Tibial artery (tissue), 4 donors: ENCODE measurements at regions not wholly inside any gene's neighbourhood (a gene's known extent, or its start where the extent isn't known, plus 50 kb on each side); places are given as distances from the start of the nearest gene placed in this dataset.

Experiments used
- DNase-seq, 2 donors: peaks; one replicate each; pipeline ENCODE4 v3.0.0-alpha.2; 2019
- H3K27ac ChIP-seq, 2 donors: fragments of 200-600 bp; sonication (generic) in 1 of 2; 1 replicate in 1 of 2; 2 replicates in 1 of 2; pipeline ENCODE4 v1.5.1; 2018 to 2019; ENCODE audit warnings: mild to moderate bottlenecking in 1 of 2
- H3K27me3 ChIP-seq, 2 donors: fragments of 200-600 bp; sonication (generic) in 1 of 2; one replicate each; pipeline versions ENCODE4 v1.5.1 to v1.6.0; 2016 to 2019
- H3K36me3 ChIP-seq, 3 donors: fragments of 200-600 bp; sonication (generic) in 2 of 3; one replicate each; pipeline ENCODE4 v1.5.1; 2016 to 2019; ENCODE audit warnings: mild to moderate bottlenecking in 2 of 3
- H3K4me1 ChIP-seq, 4 donors: fragments of 200-600 bp; sonication (generic) in 2 of 4; 1 replicate in 3 of 4; 2 replicates in 1 of 4; pipeline ENCODE4 v1.5.1; 2016 to 2019
- H3K4me3 ChIP-seq, 2 donors: fragments of 200-600 bp; sonication (generic) in 1 of 2; 1 replicate in 1 of 2; 2 replicates in 1 of 2; pipeline ENCODE4 v1.5.1; 2018 to 2019; ENCODE audit warnings: mild to moderate bottlenecking in 2 of 2
- H3K9me3 ChIP-seq, 3 donors: fragments of 200-600 bp; sonication (generic) in 1 of 3; one replicate each; pipeline ENCODE4 v1.5.1; 2016 to 2019
- CTCF ChIP-seq, 2 experiments: fragments of 200-600 bp in 1 of 2; fragments of 450-650 bp in 1 of 2; IDR thresholded peaks; one replicate each; pipeline ENCODE4 v1.5.1; 2017 to 2019; ENCODE audit warnings: antibody characterized with exemption in 2 of 2, mild to moderate bottlenecking in 1 of 2, moderate library complexity in 1 of 2
- intact Hi-C: fragments of 100-400 bp; cut with DNase I; formaldehyde crosslinking; loops from one replicate; pipeline ENCODE4 v1.15.0; 2023; ENCODE audit warnings: low total_unique reads

- intact Hi-C loops = no loop called here
- TF ChIP-seq CTCF (IDR thresholded peaks at IDR 0.05) = no peak
- DNase-seq = no peak
- Histone ChIP-seq H3K9me3 (no peaks in the 10 kb centered on the region), H3K27me3 (no peaks in the 10 kb centered on the region), H3K4me1 (no peaks in the 10 kb centered on the region), H3K36me3 (no peaks in the 10 kb centered on the region), H3K4me3 (no peak overlapping the region), H3K27ac (no peak overlapping the region)
Measured at GRCh38 chr6:122008101-122008999, 391.1 kb upstream of the HSF2 start.

- no peaks in the 10 kb centered on the region for H3K4me1 ChIP-seq
- TF ChIP-seq CTCF (IDR thresholded peaks at IDR 0.05) = no peak
- H3K9me3 ChIP-seq = no peaks in the 10 kb centered on the region
- H3K4me3 ChIP-seq = no peak overlapping the region
- H3K36me3 ChIP-seq = no peaks in the 10 kb centered on the region
- no peak for DNase-seq
- no peaks in the 10 kb centered on the region for H3K27me3 ChIP-seq
- intact Hi-C loops = no loop called here
- H3K27ac ChIP-seq = no peak overlapping the region
Measured at GRCh38 chr6:122009000-122009350, 390.5 kb upstream of the HSF2 start.

- no peak for TF ChIP-seq CTCF (IDR thresholded peaks at IDR 0.05)
- Histone ChIP-seq H3K9me3 (no peaks in the 10 kb centered on the region), H3K4me1 (no peaks in the 10 kb centered on the region), H3K27me3 (no peaks in the 10 kb centered on the region), H3K27ac (no peak overlapping the region), H3K4me3 (no peak overlapping the region), H3K36me3 (no peaks in the 10 kb centered on the region)
- no peak for DNase-seq
- intact Hi-C loops = no loop called here
Measured at GRCh38 chr6:122012578-122012977, 386.9 kb upstream of the HSF2 start.

- Histone ChIP-seq H3K9me3 (no peaks in the 10 kb centered on the region), H3K36me3 (no peaks in the 10 kb centered on the region), H3K4me3 (no peak overlapping the region), H3K27ac (no peak overlapping the region), H3K27me3 (no peaks in the 10 kb centered on the region), H3K4me1 (no peaks in the 10 kb centered on the region)
- TF ChIP-seq CTCF (IDR thresholded peaks at IDR 0.05) = no peak
- intact Hi-C loops = no loop called here
- DNase-seq = no peak
Measured at GRCh38 chr6:122014961-122015360, 384.5 kb upstream of the HSF2 start.

- Histone ChIP-seq H3K4me1 (no peaks in the 10 kb centered on the region), H3K4me3 (no peak overlapping the region), H3K9me3 (no peaks in the 10 kb centered on the region), H3K36me3 (no peaks in the 10 kb centered on the region), H3K27ac (no peak overlapping the region), H3K27me3 (no peaks in the 10 kb centered on the region)
- TF ChIP-seq CTCF (IDR thresholded peaks at IDR 0.05) = no peak
- DNase-seq = no peak
- intact Hi-C loops = no loop called here
Measured at GRCh38 chr6:122020588-122021264, 378.7 kb upstream of the HSF2 start.
